ENCODE measurements at regions not wholly inside any gene's neighbourhood (a gene's known extent, or its start where the extent isn't known, plus 50 kb on each side); places are given as distances from the start of the nearest gene placed in this dataset.

DNA sequence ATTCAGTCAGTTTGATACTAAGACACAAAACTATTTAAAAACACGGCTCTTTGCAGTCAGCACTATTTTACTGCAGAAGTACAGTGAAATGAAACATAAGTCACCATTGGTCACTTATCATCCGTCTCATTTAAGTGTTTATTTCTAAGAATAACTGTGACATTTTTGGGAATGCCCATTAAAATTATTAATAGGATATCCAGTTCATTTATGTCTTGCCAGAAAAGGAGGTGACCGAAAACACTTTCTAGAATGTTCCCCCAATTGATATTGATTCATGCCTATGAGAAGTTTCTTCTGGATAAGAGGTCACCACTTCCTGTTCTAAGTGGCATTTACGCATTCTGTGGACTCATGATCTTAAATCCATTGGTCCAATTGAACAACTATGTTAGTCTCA is 477.3 kb downstream of the LIG4 start:
- no peak for DNase-seq (ENCODE audit: low read depth)
- no peaks in the 10 kb centered on the region for H3K27me3 ChIP-seq (ENCODE audit: control insufficient read depth, insufficient read depth, low read length)
- ChIA-PET POLR2A (no interaction called here), CTCF (no interaction called here)
- no peak overlapping the region for H3K4me3 ChIP-seq (ENCODE audit: low read depth, low read length)
- H3K36me3 ChIP-seq (ENCODE audit: control insufficient read depth, insufficient read depth, low read length) = no peaks in the 10 kb centered on the region
- no peak for TF ChIP-seq CTCF (IDR thresholded peaks at IDR 0.05; ENCODE audit: insufficient read depth, low read depth, low read length)

DNA sequence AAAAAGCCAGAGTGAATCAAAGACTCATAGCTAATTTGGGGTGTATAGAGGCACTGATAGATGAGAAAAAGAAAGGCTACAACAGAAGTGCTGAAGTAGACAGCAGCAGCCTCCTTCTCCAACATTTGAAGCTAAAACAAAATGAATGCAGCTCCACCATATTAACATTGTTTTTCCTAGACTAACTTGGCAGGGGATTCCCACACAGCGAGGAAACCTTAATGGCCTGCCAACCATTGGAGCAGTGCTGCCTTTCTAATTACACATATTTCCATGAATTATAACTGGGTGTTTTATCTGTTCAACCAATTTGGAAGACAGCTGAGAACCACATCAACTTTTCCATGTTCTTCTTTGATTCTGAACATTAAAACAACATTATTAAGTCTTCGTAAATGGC is 478.6 kb downstream of the LIG4 start:
- Histone ChIP-seq H3K27me3 (ENCODE audit: control insufficient read depth, insufficient read depth, low read length) (no peaks in the 10 kb centered on the region), H3K36me3 (ENCODE audit: control insufficient read depth, insufficient read depth, low read length) (no peaks in the 10 kb centered on the region), H3K4me3 (ENCODE audit: low read depth, low read length) (no peak overlapping the region)
- POLR2A ChIA-PET = no interaction called here
- DNase-seq (ENCODE audit: low read depth) = no peak
- CTCF ChIA-PET = interaction anchor here (1.5 kb wide), 1 partner anchor 20 kb away, joined by 4 read pairs; no protein-coding TSS in a partner anchor
- no peak for TF ChIP-seq CTCF (IDR thresholded peaks at IDR 0.05; ENCODE audit: insufficient read depth, low read depth, low read length)

DNA sequence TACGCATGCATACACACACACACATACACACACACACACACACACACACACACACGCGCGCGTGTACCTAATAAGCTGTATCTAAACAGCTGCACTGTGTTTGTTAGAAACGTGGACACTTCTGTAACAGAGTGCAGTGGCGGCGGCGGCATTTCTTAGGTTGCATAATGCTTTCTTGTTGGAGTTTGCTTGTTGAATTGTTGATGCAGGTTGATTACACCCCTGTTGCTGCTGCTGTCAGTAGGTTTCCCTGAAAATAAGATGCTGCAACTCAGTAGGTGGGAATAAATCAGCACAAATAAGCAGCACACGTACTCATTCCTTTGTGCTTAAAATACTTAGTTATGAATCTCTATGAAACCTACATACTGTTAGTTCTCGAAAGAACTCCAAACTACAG is 479.2 kb downstream of the LIG4 start:
- ChIA-PET POLR2A (no interaction called here), CTCF (interaction anchor here (1.5 kb wide), 1 partner anchor 20 kb away, joined by 4 read pairs; no protein-coding TSS in a partner anchor)
- H3K4me3 ChIP-seq (ENCODE audit: low read depth, low read length) = no peak overlapping the region
- H3K27me3 ChIP-seq (ENCODE audit: control insufficient read depth, insufficient read depth, low read length) = no peaks in the 10 kb centered on the region
- no peak for TF ChIP-seq CTCF (IDR thresholded peaks at IDR 0.05; ENCODE audit: insufficient read depth, low read depth, low read length)
- H3K36me3 ChIP-seq (ENCODE audit: control insufficient read depth, insufficient read depth, low read length) = no peaks in the 10 kb centered on the region
- no peak for DNase-seq (ENCODE audit: low read depth)

GRCh38 chr13:107734891-107735625 is 480.3 kb downstream of the LIG4 start:
- TF ChIP-seq CTCF (IDR thresholded peaks at IDR 0.05; ENCODE audit: insufficient read depth, low read depth, low read length) = no peak
- POLR2A ChIA-PET = no interaction called here
- Histone ChIP-seq H3K36me3 (ENCODE audit: control insufficient read depth, insufficient read depth, low read length) (no peaks in the 10 kb centered on the region), H3K4me3 (ENCODE audit: low read depth, low read length) (no peak overlapping the region), H3K27me3 (ENCODE audit: control insufficient read depth, insufficient read depth, low read length) (no peaks in the 10 kb centered on the region)
- DNase-seq (ENCODE audit: low read depth) = no peak
- CTCF ChIA-PET = no interaction called here

DNA sequence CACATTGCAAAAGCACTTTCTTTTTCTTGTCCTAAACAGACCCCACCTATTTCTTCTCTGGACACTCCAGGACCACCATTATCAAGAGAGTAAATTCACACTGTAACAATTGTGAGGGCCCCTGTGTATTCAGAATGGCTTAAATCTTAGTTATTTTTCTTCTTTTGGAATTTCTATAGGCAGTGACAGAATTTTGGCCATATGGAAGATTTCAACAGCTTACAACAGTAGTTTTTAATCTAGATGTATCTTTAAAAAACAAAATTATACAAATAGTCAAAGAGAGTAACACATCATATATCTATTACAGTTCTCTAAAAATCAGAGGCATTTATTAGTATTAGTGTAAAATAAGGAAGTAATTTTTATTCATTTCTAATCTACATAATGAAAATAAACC is 482.1 kb downstream of the LIG4 start:
- DNase-seq (ENCODE audit: low read depth) = no peak
- POLR2A ChIA-PET = no interaction called here

More for the DNA sequence above, 482.1 kb downstream of the LIG4 start:
- no peak for TF ChIP-seq CTCF (IDR thresholded peaks at IDR 0.05; ENCODE audit: insufficient read depth, low read depth, low read length)
- Histone ChIP-seq H3K4me3 (ENCODE audit: low read depth, low read length) (no peak overlapping the region), H3K27me3 (ENCODE audit: control insufficient read depth, insufficient read depth, low read length) (no peaks in the 10 kb centered on the region), H3K36me3 (ENCODE audit: control insufficient read depth, insufficient read depth, low read length) (no peaks in the 10 kb centered on the region)
- CTCF ChIA-PET = no interaction called here

Data from BJ (cell line).